Astrocyte (in vitro differentiated cells and primary cell): ENCODE measurements at regions not wholly inside any gene's neighbourhood (a gene's known extent, or its start where the extent isn't known, plus 50 kb on each side); places are given as distances from the start of the nearest gene placed in this dataset.
"Not testable (repeated sequence)": the region's sequence is repeated elsewhere in the genome, so short reads cannot be mapped to it uniquely, and the experiment has no call there.

Source experiments
- DNase-seq: peaks from one replicate; pipeline ENCODE4 v3.0.0-alpha.2; 2010; ENCODE audit warnings: low read depth
- FAIRE-seq: peaks from 2 replicates; lab custom pipeline; 2011; peaks lifted over from hg19 to GRCh38; lab: Jason Lieb, UNC
- H2AFZ ChIP-seq: 2 replicates; pipeline ENCODE4 v1.6.0; 2012; ENCODE audit warnings: low read depth, low read length, inconsistent platforms
- H3K27ac ChIP-seq: 2 replicates; pipeline ENCODE4 v1.5.1; 2011; ENCODE audit warnings: low read depth, low read length, inconsistent platforms
- H3K27me3 ChIP-seq: 2 replicates; pipeline ENCODE4 v1.6.0; 2011; ENCODE audit warnings: low read length, inconsistent platforms; ENCODE audit not compliant: insufficient read depth
- H3K36me3 ChIP-seq: 2 replicates; pipeline ENCODE4 v1.5.1; 2011; ENCODE audit warnings: low read length, inconsistent platforms; ENCODE audit not compliant: insufficient read depth
- H3K4me1 ChIP-seq: 2 replicates; pipeline ENCODE4 v1.5.1; 2011; ENCODE audit warnings: low read length, inconsistent platforms; ENCODE audit not compliant: insufficient read depth
- H3K4me2 ChIP-seq: 2 replicates; pipeline ENCODE4 v1.6.0; 2012; ENCODE audit warnings: low read length, inconsistent platforms
- H3K4me3 ChIP-seq: 2 replicates; pipeline ENCODE4 v1.5.1; 2011; ENCODE audit warnings: low read depth, mild to moderate bottlenecking, low read length, inconsistent platforms; ENCODE audit not compliant: insufficient read depth
- H3K79me2 ChIP-seq: 2 replicates; pipeline ENCODE4 v1.6.0; 2012; ENCODE audit warnings: mild to moderate bottlenecking, low read length, inconsistent platforms; ENCODE audit not compliant: insufficient read depth
- H3K9ac ChIP-seq: 2 replicates; pipeline ENCODE4 v1.6.0; 2012; ENCODE audit warnings: mild to moderate bottlenecking, low read length, inconsistent platforms
- H3K9me3 ChIP-seq: 2 replicates; pipeline ENCODE4 v1.5.1; 2012; ENCODE audit warnings: low read depth, mild to moderate bottlenecking, low read length, inconsistent platforms; ENCODE audit not compliant: insufficient read depth
- H4K20me1 ChIP-seq: 2 replicates; pipeline ENCODE4 v1.6.0; 2012; ENCODE audit warnings: low read length, inconsistent platforms; ENCODE audit not compliant: insufficient read depth
- H3K27ac Mint-ChIP-seq: one replicate; pipeline ENCODE4 v1.8.0; 2021; ENCODE audit warnings: mild to moderate bottlenecking, mixed read lengths; ENCODE audit not compliant: unreplicated experiment
- H3K27me3 Mint-ChIP-seq: one replicate; pipeline ENCODE4 v1.8.0; 2021; ENCODE audit warnings: low read depth, mixed read lengths; ENCODE audit not compliant: unreplicated experiment
- H3K36me3 Mint-ChIP-seq: one replicate; pipeline ENCODE4 v1.8.0; 2021; ENCODE audit warnings: low read depth, mixed read lengths; ENCODE audit not compliant: unreplicated experiment
- H3K4me1 Mint-ChIP-seq: one replicate; pipeline ENCODE4 v1.8.0; 2021; ENCODE audit warnings: low read depth, mixed read lengths; ENCODE audit not compliant: unreplicated experiment
- H3K4me3 Mint-ChIP-seq: one replicate; pipeline ENCODE4 v1.8.0; 2021; ENCODE audit warnings: mild to moderate bottlenecking, moderate library complexity, mixed read lengths; ENCODE audit not compliant: unreplicated experiment
- H3K9me3 Mint-ChIP-seq: one replicate; pipeline ENCODE4 v1.8.0; 2021; ENCODE audit warnings: mild to moderate bottlenecking, mixed read lengths; ENCODE audit not compliant: unreplicated experiment
- EZH2 ChIP-seq: IDR thresholded peaks from 2 replicates; pipeline ENCODE4 v1.6.1; 2012; ENCODE audit warnings: mild to moderate bottlenecking, low read length, inconsistent platforms; ENCODE audit not compliant: insufficient read depth
- TF ChIP-seq, protein P1 (sequence below): IDR thresholded peaks from 2 replicates; pipeline ENCODE4 v1.5.1; 2011; ENCODE audit warnings: low read depth, mild to moderate bottlenecking, inconsistent platforms, low read length, moderate library complexity; ENCODE audit not compliant: insufficient read depth

DNA sequence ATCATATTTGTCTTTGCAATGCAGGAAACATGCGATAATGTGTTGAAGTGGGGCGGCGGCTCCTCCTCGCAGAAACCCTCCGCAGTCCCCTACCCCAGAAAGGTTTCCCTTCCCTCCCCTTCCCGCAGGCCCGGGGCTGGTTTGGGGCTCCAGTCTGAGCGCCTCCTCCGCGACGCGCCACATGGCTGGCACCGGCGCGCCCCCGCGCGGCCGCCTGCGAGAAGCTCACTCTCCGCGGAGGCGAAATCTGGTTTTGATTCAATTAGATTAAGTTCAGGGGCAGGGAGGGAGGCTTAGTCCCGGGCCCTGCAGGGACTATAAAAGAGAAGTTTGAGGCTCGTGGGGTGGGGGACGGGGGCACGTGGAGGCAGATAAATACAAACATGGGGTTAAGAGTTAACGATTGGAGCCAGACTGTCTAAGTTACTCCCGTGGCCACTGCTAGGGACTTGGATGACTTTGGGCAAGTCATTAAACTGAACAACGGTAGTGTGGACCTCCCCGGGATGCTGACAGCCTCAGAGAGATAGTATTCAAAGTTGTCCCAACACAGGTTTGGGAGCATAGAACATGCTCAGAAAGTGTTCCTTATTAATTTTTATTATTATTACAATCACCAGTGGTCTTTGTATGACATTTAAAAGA lies 69.4 kb downstream of the MSX2 start:
- Mint-ChIP-seq H3K36me3 (no peaks in the 10 kb centered on the region), H3K4me3 (no peak overlapping the region), H3K27me3 (peaks cover 12% of the 10 kb centered on the region), H3K27ac (no peak overlapping the region), H3K9me3 (no peaks in the 10 kb centered on the region), H3K4me1 (peaks cover 8% of the 10 kb centered on the region)
- Histone ChIP-seq H3K27me3 (no peaks in the 10 kb centered on the region), H3K4me3 (no peak overlapping the region), H3K36me3 (no peaks in the 10 kb centered on the region), H3K9me3 (no peaks in the 10 kb centered on the region), H3K4me2 (peak overlapping the region; percentile 58), H3K9ac (no peak overlapping the region), H4K20me1 (no peaks in the 10 kb centered on the region), H3K27ac (no peak overlapping the region), H3K79me2 (no peaks in the 10 kb centered on the region), H3K4me1 (peaks cover 3% of the 10 kb centered on the region), H2AFZ (peak overlapping the region; percentile 59)
- DNase-seq: peak; percentile 22
- no peak for TF ChIP-seq EZH2
- TF ChIP-seq, protein P1, sequence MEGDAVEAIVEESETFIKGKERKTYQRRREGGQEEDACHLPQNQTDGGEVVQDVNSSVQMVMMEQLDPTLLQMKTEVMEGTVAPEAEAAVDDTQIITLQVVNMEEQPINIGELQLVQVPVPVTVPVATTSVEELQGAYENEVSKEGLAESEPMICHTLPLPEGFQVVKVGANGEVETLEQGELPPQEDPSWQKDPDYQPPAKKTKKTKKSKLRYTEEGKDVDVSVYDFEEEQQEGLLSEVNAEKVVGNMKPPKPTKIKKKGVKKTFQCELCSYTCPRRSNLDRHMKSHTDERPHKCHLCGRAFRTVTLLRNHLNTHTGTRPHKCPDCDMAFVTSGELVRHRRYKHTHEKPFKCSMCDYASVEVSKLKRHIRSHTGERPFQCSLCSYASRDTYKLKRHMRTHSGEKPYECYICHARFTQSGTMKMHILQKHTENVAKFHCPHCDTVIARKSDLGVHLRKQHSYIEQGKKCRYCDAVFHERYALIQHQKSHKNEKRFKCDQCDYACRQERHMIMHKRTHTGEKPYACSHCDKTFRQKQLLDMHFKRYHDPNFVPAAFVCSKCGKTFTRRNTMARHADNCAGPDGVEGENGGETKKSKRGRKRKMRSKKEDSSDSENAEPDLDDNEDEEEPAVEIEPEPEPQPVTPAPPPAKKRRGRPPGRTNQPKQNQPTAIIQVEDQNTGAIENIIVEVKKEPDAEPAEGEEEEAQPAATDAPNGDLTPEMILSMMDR: peak; percentile 57
- FAIRE-seq: no peak

DNA sequence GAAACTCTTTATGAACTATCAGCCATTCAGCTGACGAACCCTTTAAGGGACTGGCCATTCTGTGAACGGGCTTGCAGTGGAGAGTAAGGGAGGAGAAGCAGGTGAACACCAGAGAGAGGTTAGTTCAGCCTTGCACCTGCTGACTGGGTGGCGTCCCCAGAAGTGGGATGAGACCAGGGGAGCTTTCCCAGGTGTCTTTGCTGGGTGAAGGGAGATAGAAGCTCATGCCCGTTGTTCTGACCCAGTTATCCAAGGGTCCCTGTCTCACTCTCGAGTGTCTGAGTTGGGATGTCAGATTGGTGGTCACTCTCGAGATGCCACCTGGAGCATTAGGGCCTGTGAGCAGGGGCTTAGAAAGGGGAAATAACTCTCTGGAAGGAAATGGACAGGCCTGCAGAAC lies 68.7 kb downstream of the MSX2 start:
- Histone ChIP-seq H3K4me1 (no peaks in the 10 kb centered on the region), H2AFZ (peak overlapping the region; percentile 59), H3K4me2 (no peak overlapping the region), H3K27ac (no peak overlapping the region), H4K20me1 (no peaks in the 10 kb centered on the region), H3K4me3 (no peak overlapping the region), H3K79me2 (no peaks in the 10 kb centered on the region), H3K9me3 (no peaks in the 10 kb centered on the region), H3K27me3 (no peaks in the 10 kb centered on the region), H3K36me3 (no peaks in the 10 kb centered on the region), H3K9ac (no peak overlapping the region)
- Mint-ChIP-seq H3K27ac (no peak overlapping the region), H3K27me3 (peaks cover 14% of the 10 kb centered on the region), H3K4me3 (no peak overlapping the region), H3K9me3 (no peaks in the 10 kb centered on the region), H3K36me3 (no peaks in the 10 kb centered on the region), H3K4me1 (peaks cover 1% of the 10 kb centered on the region)
- no peak for TF ChIP-seq EZH2
- TF ChIP-seq, protein P1: no peak
- FAIRE-seq (no peak), DNase-seq (no peak)

DNA sequence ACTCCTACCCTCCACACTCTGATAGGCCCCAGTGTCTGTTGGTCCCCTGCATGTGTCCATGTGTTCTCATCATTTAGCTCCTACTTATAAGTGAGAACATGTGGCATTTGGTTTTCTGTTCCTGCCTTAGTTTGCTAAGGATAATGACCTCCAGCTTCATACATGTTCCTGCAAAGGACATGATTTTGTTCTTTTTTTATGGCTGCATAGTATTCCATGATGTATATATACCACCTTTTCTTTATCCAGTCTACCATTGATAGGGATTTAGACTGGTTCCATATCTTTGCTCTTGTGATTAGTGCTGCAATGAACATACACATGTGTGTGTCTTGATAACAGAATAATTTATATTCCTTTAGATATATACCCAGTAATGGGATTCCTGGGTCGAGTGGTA lies 67.9 kb downstream of the MSX2 start:
- H3K4me1 ChIP-seq, H3K9me3 Mint-ChIP-seq, H3K4me3 ChIP-seq, H3K79me2 ChIP-seq, FAIRE-seq, H2AFZ ChIP-seq, H4K20me1 ChIP-seq, H3K27me3 ChIP-seq, H3K9ac ChIP-seq, H3K36me3 Mint-ChIP-seq, H3K27ac ChIP-seq, H3K4me3 Mint-ChIP-seq, H3K36me3 ChIP-seq, H3K9me3 ChIP-seq, H3K4me2 ChIP-seq, H3K27ac Mint-ChIP-seq, H3K4me1 Mint-ChIP-seq, DNase-seq: not testable (repeated sequence)
- H3K27me3 Mint-ChIP-seq: peaks cover 20% of the 10 kb centered on the region
